Stimulated activated CD4-positive, alpha-beta T cell treated with anti-CD3 and anti-CD28 coated beads, Interleukin-12 subunit alpha, Interleukin-12 subunit beta, amount 100 ng/mL, for 24 hours (primary cell): ENCODE measurements at regions not wholly inside any gene's neighbourhood (a gene's known extent, or its start where the extent isn't known, plus 50 kb on each side); places are given as distances from the start of the nearest gene placed in this dataset.

Source experiments
- DNase-seq, 2 experiments: peaks; one replicate each; pipeline ENCODE4 v3.0.0-alpha.2; 2020; ENCODE audit warnings: low read depth in 2 of 2

DNA sequence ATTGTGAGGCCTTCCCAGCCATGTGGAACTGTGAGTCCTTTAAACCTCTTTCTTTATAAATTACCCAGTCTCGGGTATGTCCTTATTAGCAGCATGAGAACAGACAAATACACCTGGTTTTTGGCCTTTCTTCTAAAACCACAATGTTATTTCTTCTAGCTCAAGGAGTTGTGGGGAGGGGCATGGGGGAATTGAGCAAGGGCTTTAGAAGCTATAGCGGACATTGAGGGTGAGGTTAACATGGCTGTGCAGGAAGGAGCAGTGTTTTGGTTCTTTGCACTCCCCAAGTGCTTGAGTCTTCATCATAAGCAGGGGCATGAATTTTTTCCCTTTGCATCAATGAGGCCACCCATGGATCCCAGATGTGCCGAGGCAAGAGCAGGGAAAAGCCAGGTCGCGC, 86.8 kb downstream of the SPRING1 start:
- DNase-seq: no peak

DNA sequence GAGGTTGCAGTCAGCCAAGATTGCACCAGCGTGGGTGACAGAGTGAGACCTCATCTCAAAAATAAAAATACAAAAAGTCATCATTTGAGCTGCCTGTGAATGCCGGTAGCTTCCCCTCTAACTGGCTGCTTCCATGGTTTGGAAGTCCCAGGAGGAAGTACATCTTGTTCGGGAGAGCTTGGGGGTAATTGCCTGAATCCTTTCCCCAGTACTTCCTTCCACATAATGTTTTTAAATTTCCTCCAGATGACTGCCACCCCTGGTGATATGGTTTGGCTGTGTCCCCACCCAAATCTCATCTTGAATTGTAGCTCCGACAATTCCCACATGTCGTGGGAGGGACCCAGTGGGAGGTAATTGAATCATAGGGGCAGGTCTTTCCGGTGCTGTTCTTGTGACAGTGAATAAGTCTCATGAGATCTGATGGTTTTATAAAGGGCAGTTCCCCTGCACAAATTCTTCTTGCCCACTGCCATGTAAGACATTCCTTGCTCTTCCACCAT, 87.2 kb downstream of the SPRING1 start:
- no peak for DNase-seq

DNA sequence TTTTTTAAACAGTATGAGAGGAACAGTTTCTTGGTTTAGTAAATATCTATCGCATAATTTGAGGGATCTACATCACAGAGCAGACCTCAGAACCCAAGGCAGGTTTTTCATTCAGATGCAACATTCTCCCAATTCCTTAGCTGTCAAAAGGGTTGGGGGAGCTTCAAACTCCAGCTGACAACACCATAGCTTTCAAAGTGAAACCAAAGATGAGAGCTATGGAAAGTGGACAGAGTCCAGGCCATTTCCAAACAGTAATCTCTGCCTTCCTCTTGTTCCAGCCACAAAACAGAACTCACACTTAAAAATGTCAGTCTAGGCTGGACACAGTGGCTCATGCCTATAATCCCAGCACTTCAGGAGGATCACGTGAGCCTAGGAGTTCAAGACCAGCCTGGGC, 87.8 kb downstream of the SPRING1 start:
- DNase-seq: no peak

DNA sequence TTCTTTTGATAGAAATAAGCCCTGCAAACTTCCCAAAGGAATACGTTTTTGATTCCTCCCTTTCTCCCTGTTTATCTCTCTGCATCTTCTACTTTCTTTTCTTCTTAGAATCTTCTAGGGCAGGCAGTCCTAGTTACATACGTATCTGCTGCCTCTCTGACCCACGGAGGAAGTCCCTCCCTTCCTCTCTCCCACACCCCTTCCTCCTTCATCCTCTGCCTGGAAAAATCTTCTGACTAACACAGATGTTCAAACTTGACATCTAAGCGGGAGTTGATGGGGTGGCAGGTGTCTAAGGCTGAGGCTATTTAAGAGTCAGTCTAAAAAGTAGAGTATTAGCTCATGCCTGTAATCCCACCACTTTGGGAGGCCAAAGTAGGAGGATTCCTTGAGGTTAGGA, 88.6 kb downstream of the MAP1LC3B2 start:
- DNase-seq: no peak

DNA sequence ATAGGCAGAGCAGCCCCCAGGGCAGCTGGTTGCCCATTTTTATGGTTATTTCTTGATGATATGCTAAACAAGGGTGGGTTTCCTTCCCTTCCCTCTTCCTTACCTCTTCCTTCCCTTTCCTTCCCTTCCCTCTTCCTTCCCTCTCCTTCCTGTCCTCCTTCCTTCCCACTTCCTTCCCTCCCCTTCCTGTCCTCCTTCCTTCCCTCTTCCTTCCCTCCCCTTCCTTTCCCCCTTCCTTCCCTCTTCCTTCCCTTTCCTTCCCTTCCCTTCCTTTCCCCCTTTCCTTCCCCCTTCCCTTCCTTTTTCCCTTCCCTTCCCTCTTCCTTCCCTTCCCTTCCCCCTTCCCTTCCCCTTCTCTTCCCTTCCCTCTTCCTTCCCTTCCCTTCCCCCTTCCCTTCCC, 87.7 kb downstream of the MAP1LC3B2 start:
- no peak for DNase-seq

DNA sequence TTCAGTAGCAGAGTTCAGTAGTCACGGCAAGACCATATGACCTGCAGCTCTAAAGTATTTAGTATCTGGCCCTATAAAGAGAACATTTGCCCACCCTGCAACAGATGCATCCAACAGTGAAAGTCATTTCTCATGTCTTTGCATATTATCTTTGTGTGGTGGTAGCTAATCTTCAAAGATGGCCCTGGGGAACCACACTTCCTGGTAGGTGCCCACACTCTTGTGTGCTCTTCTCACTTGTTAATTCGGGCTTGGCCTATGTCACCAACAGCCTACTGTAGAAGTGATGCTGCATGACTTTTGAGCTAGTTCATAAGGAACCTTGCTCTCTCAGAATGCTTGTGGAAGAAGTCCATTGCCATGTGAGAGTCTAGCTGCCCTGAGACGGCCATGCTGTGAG, 85.6 kb downstream of the MAP1LC3B2 start:
- DNase-seq: no peak

DNA sequence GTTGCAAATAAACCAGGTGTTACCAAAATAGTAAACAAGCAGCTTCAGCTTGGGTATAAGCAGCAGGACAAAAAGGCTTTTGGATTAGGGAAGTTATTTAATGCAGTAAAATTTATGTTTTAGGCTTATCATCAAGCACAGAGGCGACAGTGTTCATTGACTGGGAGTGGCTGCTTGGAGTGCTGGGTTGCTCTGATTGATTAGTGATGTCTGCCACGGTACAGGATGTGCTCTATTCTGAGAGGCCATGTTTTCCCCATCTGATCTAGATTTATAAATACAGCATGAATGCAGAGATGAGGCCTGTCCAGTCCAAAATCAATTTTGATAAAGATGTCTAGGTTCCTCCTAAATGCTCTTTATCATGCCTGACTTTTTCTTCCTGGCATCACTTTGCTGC, 83.5 kb downstream of the MAP1LC3B2 start:
- no peak for DNase-seq

DNA sequence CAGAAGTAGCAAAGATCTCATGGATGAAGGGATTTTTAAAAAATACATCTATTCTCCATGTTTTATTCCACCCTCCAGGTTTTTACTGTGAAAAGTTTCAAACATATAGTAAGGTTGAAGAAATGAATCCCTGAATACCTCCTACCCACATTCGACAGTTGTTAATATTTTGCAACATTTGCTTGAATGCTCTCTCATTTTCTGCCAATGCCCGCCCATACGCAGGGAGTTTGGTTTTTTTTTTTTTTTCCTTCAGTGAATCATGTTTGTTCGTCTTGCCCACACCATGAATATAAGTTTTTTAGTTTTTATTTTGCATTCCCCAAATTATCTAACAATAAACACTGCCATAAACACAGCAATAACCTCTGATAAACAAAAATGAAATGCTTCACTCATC, 82.9 kb downstream of the MAP1LC3B2 start:
- no peak for DNase-seq

DNA sequence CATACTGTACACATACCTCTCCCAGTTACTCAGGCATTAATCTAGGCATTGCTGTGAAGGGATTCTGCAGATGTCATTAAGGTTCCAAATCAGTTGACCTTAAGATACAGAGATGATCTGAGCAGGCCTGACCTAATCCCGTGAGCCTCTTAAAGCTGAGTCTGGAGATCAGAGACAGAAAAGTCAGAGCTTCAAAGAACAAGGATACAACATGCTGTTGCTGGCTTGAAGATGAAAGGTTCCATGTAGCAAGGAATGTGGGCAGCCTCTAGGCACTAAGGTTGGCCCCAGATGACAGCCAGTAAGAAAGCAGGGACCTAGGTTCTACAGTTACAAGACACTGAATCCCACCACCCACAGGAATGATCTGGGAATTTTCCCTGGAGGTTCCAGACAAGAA, 81.1 kb downstream of the MAP1LC3B2 start:
- DNase-seq: no peak

DNA sequence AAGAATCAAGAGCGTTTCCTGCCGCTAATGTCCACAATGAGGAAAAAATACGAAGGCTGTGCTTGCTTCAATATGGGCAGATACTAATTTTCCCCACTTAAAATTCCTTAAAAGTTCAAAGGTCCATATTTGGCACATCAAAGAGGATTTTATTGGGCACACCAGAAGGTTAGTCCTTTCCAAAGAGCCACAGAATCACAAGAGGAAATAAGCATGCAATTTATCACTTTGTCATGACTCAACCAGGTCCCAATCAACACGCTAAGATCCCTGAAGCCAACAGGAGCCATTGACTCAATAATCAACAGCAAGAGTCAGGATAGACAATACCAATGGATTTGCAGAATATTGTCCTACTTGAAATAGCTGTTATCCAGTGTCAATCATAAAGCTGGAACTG, 80.6 kb downstream of the MAP1LC3B2 start:
- DNase-seq: no peak

DNA sequence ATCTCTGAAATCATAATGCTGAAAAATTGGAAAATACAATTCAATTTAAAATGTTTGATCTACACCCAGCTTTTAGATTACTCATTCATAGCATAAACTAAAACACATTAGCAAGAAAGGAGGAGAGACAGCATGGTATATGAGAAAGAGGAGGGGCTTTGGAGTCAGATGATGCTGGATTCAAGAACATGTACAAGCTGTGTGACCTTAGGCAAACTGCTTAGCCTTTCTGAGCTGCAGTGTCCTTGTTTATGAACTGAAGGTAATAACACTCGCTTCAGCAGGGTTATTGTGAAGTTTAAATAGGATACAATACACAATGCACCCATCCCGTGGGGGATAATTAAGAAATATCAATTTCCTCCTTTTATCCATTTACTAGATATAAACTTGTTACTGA, 79.2 kb downstream of the MAP1LC3B2 start:
- DNase-seq: no peak

DNA sequence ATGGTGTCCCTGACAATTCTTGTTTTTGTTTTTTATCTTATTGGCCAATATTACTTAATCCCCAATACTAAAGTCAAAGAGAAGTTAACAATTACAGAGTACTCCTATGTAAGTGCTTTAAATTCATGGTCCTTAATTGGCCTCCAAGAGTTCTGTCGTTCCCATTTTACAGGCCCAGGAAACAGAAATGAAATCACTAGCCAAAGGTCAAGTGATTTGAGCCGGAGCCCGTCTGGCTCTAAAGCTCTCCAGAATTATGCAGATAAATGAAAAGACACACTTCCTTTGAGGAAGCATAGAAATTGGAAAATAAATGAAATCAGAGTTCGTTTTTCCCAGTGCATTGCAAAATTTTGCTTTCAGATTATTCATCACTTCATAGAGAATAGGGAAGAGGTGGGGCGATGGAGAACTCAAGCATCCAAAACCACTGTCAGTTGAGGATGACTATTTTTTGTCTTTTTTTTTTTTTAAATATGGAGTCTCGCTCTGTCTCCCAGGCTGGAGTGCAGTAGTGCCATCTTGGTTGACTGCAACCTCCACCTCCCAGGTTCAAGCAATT, 78.5 kb downstream of the MAP1LC3B2 start:
- DNase-seq: no peak

DNA sequence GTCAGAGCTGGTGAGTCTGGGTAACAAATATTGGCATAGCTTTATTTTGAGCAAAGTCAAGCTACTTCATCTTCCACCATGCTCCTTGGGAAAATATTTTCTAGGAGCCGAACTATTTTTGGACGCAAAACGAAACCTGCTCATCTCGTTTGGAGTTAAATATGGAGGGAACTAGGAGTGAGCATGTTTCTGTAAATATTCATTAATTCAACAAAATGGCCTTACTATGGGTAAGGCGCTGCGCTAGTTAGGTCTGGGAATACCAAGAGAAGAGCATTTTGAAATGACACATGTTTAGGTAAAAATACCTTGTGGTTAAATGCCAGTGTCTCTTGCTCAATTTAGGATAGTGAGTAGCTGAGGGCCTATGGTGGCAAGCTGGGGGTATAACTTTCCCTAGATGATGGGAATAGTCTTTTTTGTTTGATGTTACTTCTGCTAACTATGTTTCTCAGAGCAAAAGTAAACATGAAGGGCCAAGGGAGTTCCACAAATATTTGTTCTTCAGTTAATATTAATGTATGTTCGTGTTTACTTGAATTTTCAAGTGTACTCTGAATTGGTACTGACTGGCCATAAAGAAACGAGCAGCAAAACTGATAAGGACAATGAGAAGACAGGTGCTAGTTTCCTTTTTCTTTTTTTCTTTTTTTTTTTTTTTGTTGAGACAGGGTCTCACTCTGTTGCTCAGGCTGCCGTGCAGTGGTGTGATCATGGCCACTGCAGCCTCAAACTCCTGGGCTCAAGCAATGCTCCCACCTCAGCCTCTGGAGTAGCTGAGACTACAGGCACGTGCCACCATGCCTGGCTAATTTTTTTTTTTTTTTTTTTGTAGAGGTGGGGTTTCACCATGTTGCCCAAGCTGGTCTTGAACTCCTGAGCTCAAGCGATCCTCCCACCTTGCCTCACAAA, 77.7 kb downstream of the MAP1LC3B2 start:
- DNase-seq: no peak

DNA sequence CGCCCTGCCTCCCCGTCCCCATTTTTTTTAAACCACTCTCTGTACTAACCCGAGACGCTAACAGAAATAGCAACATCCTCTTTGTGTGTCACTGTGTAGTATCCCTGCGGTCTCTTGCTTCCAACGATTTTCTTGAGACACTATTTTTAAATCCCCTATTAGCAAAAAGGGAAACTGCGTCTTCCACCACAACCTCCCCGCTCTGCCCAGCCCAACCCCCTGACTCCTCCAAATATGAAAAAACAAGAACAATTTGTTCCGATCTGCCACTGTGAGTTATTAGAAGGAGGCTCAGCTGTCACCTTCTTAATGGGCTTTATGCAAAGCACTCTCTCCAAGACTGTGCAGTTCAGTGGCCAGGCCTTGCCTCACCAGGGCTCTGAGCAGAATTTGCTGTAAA, 76.3 kb downstream of the MAP1LC3B2 start:
- DNase-seq: no peak

DNA sequence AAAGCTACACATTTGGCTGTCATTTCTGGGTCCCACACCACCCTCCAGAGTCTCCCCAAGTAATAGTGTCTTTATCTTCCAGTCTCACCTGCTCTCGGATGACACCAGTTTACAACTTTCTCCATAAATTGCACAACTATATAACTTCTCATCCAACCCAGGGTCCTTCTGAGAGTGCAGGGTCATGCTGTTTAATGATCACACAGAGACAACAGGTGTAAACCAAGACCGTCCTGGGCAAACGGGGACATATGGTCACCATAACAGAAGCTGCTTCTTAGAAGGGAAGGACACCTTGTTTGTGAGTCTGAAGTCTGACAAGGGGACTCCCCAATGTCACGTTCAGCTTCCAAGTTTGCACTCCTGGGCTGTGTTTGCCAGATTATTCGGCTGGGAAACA, 74.3 kb downstream of the MAP1LC3B2 start:
- DNase-seq: no peak

DNA sequence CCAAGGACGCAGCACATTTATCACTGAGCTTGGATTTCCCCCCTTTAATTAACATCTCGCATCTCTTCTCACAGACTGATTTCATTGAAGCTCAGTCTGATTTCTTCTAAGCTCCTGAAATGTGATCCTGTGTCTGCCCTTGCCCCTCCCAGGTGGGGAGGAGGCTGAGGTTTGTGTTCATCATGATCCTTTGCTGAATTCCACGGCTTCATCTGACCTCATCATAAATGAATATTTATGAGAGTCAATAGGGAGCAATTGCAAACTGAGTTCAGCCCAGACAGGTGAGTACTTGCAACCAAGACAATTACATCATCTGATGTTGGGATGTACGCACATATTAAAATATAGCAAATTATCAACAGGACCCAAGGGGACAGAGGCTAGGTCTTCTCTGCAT, 72.4 kb downstream of the MAP1LC3B2 start:
- DNase-seq: no peak

DNA sequence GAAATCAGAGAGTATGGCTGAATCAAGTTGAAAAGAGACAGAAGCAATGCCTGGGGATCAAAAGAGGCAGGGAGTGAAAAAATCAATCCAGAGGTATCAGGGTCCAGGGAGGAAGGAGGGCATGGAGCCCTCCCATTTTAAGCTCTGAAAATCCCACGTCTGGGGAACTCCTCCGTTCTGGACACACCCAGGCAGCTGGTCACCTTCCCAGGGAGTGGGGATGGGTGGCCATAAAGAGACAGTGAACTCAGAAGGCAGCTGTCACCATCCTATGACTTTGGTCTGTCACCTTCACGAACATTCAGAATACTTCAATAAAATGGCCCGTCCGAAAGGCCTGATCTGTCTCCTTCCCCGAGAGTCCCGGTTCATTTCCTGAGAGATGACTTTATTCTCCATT, 71.6 kb downstream of the MAP1LC3B2 start:
- no peak for DNase-seq

DNA sequence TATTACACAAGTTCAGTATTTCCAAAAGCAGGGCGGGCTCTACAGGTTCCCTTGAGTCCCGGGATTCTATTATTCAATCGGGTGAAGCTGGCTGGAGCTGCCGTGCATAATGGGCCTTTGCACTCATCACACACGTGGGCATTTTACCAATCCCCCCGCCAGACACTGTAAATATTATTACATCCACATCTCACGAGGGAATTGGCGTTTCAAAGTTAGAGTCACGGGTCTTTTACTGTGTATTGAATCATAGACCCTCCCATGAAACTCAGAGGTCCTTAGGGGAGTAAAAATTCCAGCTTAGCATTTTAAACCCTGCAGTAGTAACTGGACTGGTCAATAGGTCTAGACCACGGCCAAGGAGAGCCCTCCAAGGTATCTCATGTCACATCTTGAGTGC, 70.3 kb downstream of the MAP1LC3B2 start:
- no peak for DNase-seq

DNA sequence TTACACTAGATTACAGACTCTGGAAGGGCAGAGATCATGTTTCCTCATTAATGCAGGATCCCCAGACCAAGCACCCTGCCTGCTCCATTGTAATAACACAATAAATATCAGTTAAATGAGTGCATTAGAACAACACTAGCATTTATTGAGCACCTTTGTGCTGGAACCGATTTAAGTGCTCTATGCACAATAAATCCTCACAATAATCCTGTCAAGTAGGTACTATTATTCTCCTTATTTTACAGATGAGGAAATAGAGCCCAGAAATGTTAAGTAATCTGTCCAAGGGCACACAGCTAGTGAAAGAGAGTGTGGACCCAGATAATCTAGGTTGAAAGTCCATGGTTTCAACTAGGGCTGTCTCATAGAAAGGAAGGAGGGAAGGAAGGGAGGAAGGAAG, 69.8 kb downstream of the MAP1LC3B2 start:
- DNase-seq: no peak

DNA sequence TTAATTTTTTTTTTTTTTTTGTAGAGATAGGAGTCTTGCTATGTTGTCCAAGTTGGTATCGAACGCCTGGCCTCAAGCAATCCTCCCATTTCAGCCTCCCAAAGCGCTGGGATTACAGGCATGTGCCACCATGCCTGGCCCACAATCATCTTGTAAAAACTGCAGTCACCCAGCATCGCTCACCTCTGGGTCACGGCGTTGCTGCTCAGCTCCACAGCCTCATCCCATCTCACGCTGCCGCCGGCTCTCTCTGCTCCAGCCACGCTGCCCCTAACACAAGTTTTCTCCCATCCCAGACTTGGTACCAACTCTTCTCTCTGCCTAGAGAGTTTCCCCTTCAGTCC, 69.2 kb downstream of the MAP1LC3B2 start:
- no peak for DNase-seq
